Mesenchymal stem cell (in vitro differentiated cells and primary cell): ENCODE measurements at regions not wholly inside any gene's neighbourhood (a gene's known extent, or its start where the extent isn't known, plus 50 kb on each side); places are given as distances from the start of the nearest gene placed in this dataset.

ENCODE experiments used
- DNase-seq: peaks from one replicate; pipeline ENCODE4 v3.0.0-alpha.2; 2013
- H2AFZ ChIP-seq: one replicate; pipeline ENCODE4 v1.6.1; 2013; ENCODE audit warnings: low read depth, mild to moderate bottlenecking, control low read depth, inconsistent platforms, low read length, moderate library complexity
- H2AK5ac ChIP-seq: 2 replicates; pipeline ENCODE4 v1.6.1; 2013; ENCODE audit warnings: low read length, moderate library complexity, mild to moderate bottlenecking, inconsistent platforms; ENCODE audit not compliant: severe bottlenecking
- H2BK120ac ChIP-seq: one replicate; pipeline ENCODE4 v1.6.1; 2013; ENCODE audit warnings: low read depth, mild to moderate bottlenecking, inconsistent platforms, low read length, moderate library complexity
- H2BK12ac ChIP-seq, 2 experiments: one replicate each; pipeline ENCODE4 v1.6.1; 2013; ENCODE audit warnings: inconsistent platforms in 2 of 2, low read length in 2 of 2, mild to moderate bottlenecking in 2 of 2, moderate library complexity in 2 of 2, control low read depth in 1 of 2
- H2BK15ac ChIP-seq: one replicate; pipeline ENCODE4 v1.6.1; 2013; ENCODE audit warnings: mild to moderate bottlenecking, low read depth, inconsistent platforms; ENCODE audit not compliant: poor library complexity, severe bottlenecking
- H2BK5ac ChIP-seq: 2 replicates; pipeline ENCODE4 v1.6.1; 2013; ENCODE audit warnings: low read depth, mild to moderate bottlenecking, low read length, control low read depth, inconsistent platforms; ENCODE audit not compliant: poor library complexity, severe bottlenecking
- H3K14ac ChIP-seq, 2 experiments: one replicate each; pipeline ENCODE4 v1.6.1; 2013; ENCODE audit warnings: inconsistent platforms in 2 of 2, low read length in 2 of 2, control low read depth in 1 of 2, mild to moderate bottlenecking in 1 of 2, moderate library complexity in 1 of 2
- H3K18ac ChIP-seq, 2 experiments: one replicate each; pipeline ENCODE4 v1.6.1; 2013; ENCODE audit warnings: inconsistent platforms in 2 of 2, low read length in 2 of 2, control low read depth in 1 of 2, low read depth in 1 of 2, mild to moderate bottlenecking in 1 of 2
- H3K23ac ChIP-seq, 2 experiments: one replicate each; pipeline ENCODE4 v1.6.1; 2013; ENCODE audit warnings: inconsistent platforms in 2 of 2, low read length in 2 of 2, mild to moderate bottlenecking in 2 of 2, moderate library complexity in 2 of 2, control low read depth in 1 of 2
- H3K27ac ChIP-seq: 2 replicates; pipeline ENCODE4 v1.5.1; 2013; ENCODE audit warnings: mild to moderate bottlenecking, moderate library complexity, low read length, control low read depth, inconsistent platforms; ENCODE audit not compliant: poor library complexity, severe bottlenecking
- H3K27me3 ChIP-seq, 2 experiments: 2 replicates each; pipeline versions ENCODE4 v1.6.1 to v1.7.0; 2013; ENCODE audit warnings: low read length in 2 of 2, mild to moderate bottlenecking in 2 of 2, moderate library complexity in 2 of 2, control low read depth in 1 of 2, inconsistent platforms in 1 of 2; ENCODE audit not compliant: control insufficient read depth in 1 of 2, insufficient read depth in 1 of 2
- H3K36me3 ChIP-seq, 2 experiments: 2 replicates each; pipeline versions ENCODE4 v1.6.1 to v1.7.0; 2013; ENCODE audit warnings: low read length in 2 of 2, control low read depth in 1 of 2, inconsistent platforms in 1 of 2, low read depth in 1 of 2, mild to moderate bottlenecking in 1 of 2; ENCODE audit not compliant: insufficient read depth in 2 of 2, control insufficient read depth in 1 of 2
- H3K4ac ChIP-seq, 2 experiments: one replicate each; pipeline ENCODE4 v1.6.1; 2013; ENCODE audit warnings: inconsistent platforms in 2 of 2, low read length in 2 of 2, mild to moderate bottlenecking in 2 of 2, moderate library complexity in 2 of 2, control low read depth in 1 of 2, low read depth in 1 of 2
- H3K4me1 ChIP-seq: 2 replicates; pipeline ENCODE4 v1.6.1; 2013; ENCODE audit warnings: low read depth, low read length, control low read depth; ENCODE audit not compliant: control insufficient read depth, insufficient read depth
- H3K4me2 ChIP-seq: 2 replicates; pipeline ENCODE4 v1.6.1; 2013; ENCODE audit warnings: low read length, mild to moderate bottlenecking, inconsistent platforms; ENCODE audit not compliant: poor library complexity, severe bottlenecking
- H3K4me3 ChIP-seq, 2 experiments: 2 replicates each; pipeline versions ENCODE4 v1.5.1 to v1.7.0; 2013; ENCODE audit warnings: low read length in 2 of 2, mild to moderate bottlenecking in 2 of 2, control low read depth in 1 of 2, low read depth in 1 of 2; ENCODE audit not compliant: insufficient read depth in 1 of 2
- H3K79me1 ChIP-seq: replicated peaks from 2 replicates; pipeline ENCODE4 v1.6.1; 2013; ENCODE audit warnings: mild to moderate bottlenecking, control low read depth, low read length, inconsistent platforms; ENCODE audit not compliant: poor library complexity, severe bottlenecking
- H3K9ac ChIP-seq: 2 replicates; pipeline ENCODE4 v1.7.0; 2013; ENCODE audit warnings: mild to moderate bottlenecking, low read length, moderate library complexity
- H3K9me3 ChIP-seq: 2 replicates; pipeline ENCODE4 v1.7.0; 2013; ENCODE audit warnings: mild to moderate bottlenecking, low read length; ENCODE audit not compliant: control insufficient read depth
- H4K8ac ChIP-seq: one replicate; pipeline ENCODE4 v1.6.1; 2013; ENCODE audit warnings: inconsistent platforms, mild to moderate bottlenecking, low read length, moderate library complexity
- H4K91ac ChIP-seq: one replicate; pipeline ENCODE4 v1.6.1; 2013; ENCODE audit warnings: mild to moderate bottlenecking, low read length, inconsistent platforms
- WGBS: methylation state at CpG from one replicate; pipeline ENCODE4 v1.1.7; 2013; ENCODE audit warnings: mixed read lengths; 5-methylcytosine and 5-hydroxymethylcytosine counted together

DNA sequence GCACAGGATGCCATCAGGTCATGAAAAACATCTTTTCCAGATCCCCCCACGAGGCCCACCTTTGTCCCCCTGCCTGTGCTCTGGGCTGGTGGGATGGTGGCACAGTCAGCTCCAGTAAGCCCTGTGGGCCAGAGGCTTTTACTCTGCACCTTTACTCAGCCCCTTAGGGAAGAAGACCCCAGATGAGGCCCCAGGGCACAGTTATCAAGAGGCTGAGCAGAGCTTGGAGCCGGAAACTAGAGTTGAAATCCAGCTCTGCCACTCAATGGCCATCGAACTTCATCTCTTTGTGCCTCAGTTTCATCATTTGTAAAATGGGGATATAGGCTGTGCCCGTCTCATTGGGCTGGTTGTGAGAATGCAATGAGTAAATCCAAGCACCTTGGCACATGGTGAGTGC, 81.7 kb upstream of the TOX2 start:
- peaks cover 35 to 55% of the 10 kb centered on the region in 2 experiments for H3K27me3 ChIP-seq
- H3K79me1 ChIP-seq, result no peaks in the 10 kb centered on the region
- no peaks in the 10 kb centered on the region for H3K4me1 ChIP-seq
- H3K23ac ChIP-seq, result no peak overlapping the region
- no peak overlapping the region for H3K27ac ChIP-seq
- peaks cover 11% of the 10 kb centered on the region for H3K9me3 ChIP-seq
- H3K18ac ChIP-seq, result no peak overlapping the region
- DNase-seq, result no peak
- no peak overlapping the region for H4K8ac ChIP-seq
- WGBS, result 92% methylated on average over 4 of the region's 4 CpGs
- H2BK120ac ChIP-seq, result no peak overlapping the region
- no peak overlapping the region for H3K4me3 ChIP-seq
- no peak overlapping the region for H3K4me2 ChIP-seq
- H2BK12ac ChIP-seq, result no peak overlapping the region
- no peak overlapping the region for H2BK15ac ChIP-seq
- no peak overlapping the region for H3K4ac ChIP-seq
- no peak overlapping the region for H2AK5ac ChIP-seq
- no peak overlapping the region for H2BK5ac ChIP-seq
- no peak overlapping the region for H3K14ac ChIP-seq
- no peak overlapping the region for H2AFZ ChIP-seq
- H4K91ac ChIP-seq, result no peak overlapping the region
- no peaks in the 10 kb centered on the region for H3K36me3 ChIP-seq
- no peak overlapping the region for H3K9ac ChIP-seq

DNA sequence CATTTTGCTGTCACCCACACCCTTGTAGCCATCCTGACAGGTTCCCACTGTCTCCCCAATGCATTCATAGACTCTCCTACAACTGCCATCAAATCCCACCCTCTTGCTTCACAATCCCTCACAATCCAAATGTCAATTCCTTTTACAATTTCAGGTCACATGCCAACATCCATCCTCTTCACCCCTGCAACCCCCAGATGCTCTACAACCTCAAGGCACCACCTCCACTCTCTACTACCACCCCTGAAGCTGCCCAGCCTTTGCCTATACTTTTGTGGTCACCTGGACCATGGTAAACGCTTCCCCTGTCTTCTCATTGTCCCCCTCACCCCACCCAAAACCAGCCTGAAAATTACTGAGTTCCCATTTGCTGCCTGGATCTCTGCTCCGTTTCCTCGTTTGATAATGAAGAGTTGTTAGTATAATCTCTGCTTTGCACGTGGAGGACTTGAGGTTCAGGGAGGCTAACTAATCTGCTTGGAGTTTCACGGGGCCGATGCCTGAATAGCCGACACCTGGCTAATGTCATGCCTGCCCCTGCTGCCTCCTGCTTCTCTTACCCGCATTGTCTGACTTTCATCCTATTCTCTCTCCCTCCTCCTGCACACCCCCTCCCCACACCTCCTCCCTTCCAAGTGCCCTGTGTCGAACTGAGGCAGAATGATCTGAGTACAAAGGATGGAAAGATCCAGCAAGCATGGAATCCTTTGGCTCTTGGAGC, 82.4 kb upstream of the TOX2 start:
- H3K14ac ChIP-seq, result peak overlapping the region in 1 of 2 experiments; percentile 79

DNA sequence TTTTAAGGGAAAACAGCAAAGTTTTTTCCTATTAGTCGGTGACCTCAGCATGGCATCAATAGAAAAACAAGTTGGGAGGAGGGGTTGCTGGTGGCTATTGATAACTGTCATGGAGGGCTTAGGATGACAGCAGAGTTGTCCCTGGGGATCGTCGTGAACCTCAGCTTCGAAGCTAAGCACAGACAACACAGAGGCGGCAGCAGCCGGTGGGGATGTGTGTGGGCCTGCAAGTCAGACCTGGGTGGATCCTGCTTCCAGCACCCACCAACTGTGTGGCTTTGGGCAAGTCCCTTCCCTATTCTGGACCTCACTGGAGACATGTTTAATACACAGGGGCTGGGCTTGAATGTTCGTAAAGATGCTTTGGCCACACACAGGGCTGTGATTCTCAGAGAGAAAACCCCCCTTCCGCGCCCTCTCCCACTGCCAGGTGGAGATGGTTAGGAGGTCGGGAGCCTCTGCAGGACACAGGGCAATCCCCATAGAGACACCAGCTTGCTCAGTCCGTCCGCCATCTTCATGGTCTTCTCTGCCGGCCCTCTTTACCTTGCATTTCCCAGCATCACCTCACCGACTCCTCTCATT, 83.1 kb upstream of the TOX2 start:
- no peak overlapping the region for H3K9ac ChIP-seq
- H2AFZ ChIP-seq, result no peak overlapping the region
- peaks cover 36 to 52% of the 10 kb centered on the region in 2 experiments for H3K27me3 ChIP-seq
- H2AK5ac ChIP-seq, result no peak overlapping the region
- no peak overlapping the region for H4K91ac ChIP-seq
- no peak overlapping the region for H3K18ac ChIP-seq
- no peak overlapping the region for H4K8ac ChIP-seq
- 92% methylated on average over 14 of the region's 14 CpGs for WGBS
- H3K79me1 ChIP-seq, result no peaks in the 10 kb centered on the region
- H3K4me2 ChIP-seq, result no peak overlapping the region
- no peak overlapping the region for H3K23ac ChIP-seq
- no peaks in the 10 kb centered on the region for H3K36me3 ChIP-seq
- no peak overlapping the region for H2BK12ac ChIP-seq
- no peak overlapping the region for H2BK120ac ChIP-seq
- H3K14ac ChIP-seq, result no peak overlapping the region
- H2BK5ac ChIP-seq, result no peak overlapping the region
- H3K4ac ChIP-seq, result no peak overlapping the region
- no peak for DNase-seq
- no peak overlapping the region for H2BK15ac ChIP-seq
- no peak overlapping the region for H3K27ac ChIP-seq
- H3K4me3 ChIP-seq, result no peak overlapping the region
- no peaks in the 10 kb centered on the region for H3K4me1 ChIP-seq
- peaks cover 11% of the 10 kb centered on the region for H3K9me3 ChIP-seq

More for the DNA sequence above, 82.4 kb upstream of the TOX2 start:
- Histone ChIP-seq H3K79me1 (no peaks in the 10 kb centered on the region), H2AK5ac (no peak overlapping the region), H3K4me2 (no peak overlapping the region), H3K9me3 (peaks cover 11% of the 10 kb centered on the region), H2BK5ac (no peak overlapping the region), H2BK120ac (no peak overlapping the region), H3K18ac (no peak overlapping the region), H4K91ac (no peak overlapping the region), H4K8ac (no peak overlapping the region), H3K27ac (no peak overlapping the region), H2BK15ac (no peak overlapping the region), H3K4ac (no peak overlapping the region), H3K27me3 (peaks cover 35 to 52% of the 10 kb centered on the region in 2 experiments), H3K4me3 (no peak overlapping the region), H3K23ac (no peak overlapping the region), H3K36me3 (no peaks in the 10 kb centered on the region), H3K4me1 (no peaks in the 10 kb centered on the region), H2AFZ (no peak overlapping the region), H2BK12ac (peak overlapping the region in 1 of 2 experiments; percentile 83), H3K9ac (no peak overlapping the region)
- DNase-seq, result no peak
- WGBS, result 80% methylated on average over 8 of the region's 9 CpGs

DNA sequence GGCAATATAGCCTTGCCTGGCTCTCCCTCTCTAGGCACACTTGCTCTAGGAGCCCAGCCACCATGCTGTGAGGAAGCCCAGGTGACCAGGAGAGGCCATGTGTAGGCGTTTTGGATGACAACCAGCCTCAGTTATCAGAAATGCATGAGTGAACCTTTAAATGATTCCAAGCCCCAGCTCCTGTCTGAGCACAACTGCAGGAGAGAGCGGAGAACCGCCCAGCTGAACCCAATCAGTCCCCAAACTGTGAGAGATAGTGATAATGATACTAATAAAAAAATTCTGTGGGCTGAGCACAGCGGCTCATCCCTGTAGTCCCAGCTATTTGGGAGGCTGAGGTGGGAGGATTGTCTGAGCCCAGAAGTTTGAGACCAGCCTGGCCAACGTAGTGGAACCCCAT, 83.8 kb upstream of the TOX2 start:
- no peaks in the 10 kb centered on the region for H3K4me1 ChIP-seq
- H3K36me3 ChIP-seq, result no peaks in the 10 kb centered on the region
- no peak overlapping the region for H3K4ac ChIP-seq
- H3K27ac ChIP-seq, result no peak overlapping the region
- no peak overlapping the region for H2BK5ac ChIP-seq
- no peak overlapping the region for H3K18ac ChIP-seq
- no peak overlapping the region for H3K4me2 ChIP-seq
- no peak overlapping the region for H2AK5ac ChIP-seq
- peaks cover 41 to 47% of the 10 kb centered on the region in 2 experiments for H3K27me3 ChIP-seq
- no peak overlapping the region for H3K23ac ChIP-seq
- H3K9me3 ChIP-seq, result peaks cover 11% of the 10 kb centered on the region
- no peak overlapping the region for H2BK120ac ChIP-seq
- H2AFZ ChIP-seq, result no peak overlapping the region
- 67% methylated on average over 4 of the region's 5 CpGs for WGBS
- no peak overlapping the region for H3K14ac ChIP-seq
- no peak overlapping the region for H3K4me3 ChIP-seq
- no peak for DNase-seq
- H4K91ac ChIP-seq, result no peak overlapping the region
- H4K8ac ChIP-seq, result no peak overlapping the region
- H3K9ac ChIP-seq, result no peak overlapping the region
- no peak overlapping the region for H2BK12ac ChIP-seq
- H2BK15ac ChIP-seq, result no peak overlapping the region
- H3K79me1 ChIP-seq, result no peaks in the 10 kb centered on the region
